ENCODE measurements at regions not wholly inside any gene's neighbourhood (a gene's known extent, or its start where the extent isn't known, plus 50 kb on each side); places are given as distances from the start of the nearest gene placed in this dataset.

- CTCF ChIA-PET, result interaction anchor here (1.3 kb wide), 1 partner anchor 10 kb away, joined by 3 read pairs; no protein-coding TSS in a partner anchor
- TF ChIP-seq ZNF281 (CRISPR knock-in tag; IDR thresholded peaks at IDR 0.05) (no peak), NFE2L1 (CRISPR knock-in tag; IDR thresholded peaks at IDR 0.05) (no peak), GABPB1 (CRISPR knock-in tag; IDR thresholded peaks at IDR 0.05) (no peak), ZNF396 (CRISPR knock-in tag; IDR thresholded peaks at IDR 0.05; ENCODE audit: borderline replicate concordance) (no peak), PREB (CRISPR knock-in tag; IDR thresholded peaks at IDR 0.05; ENCODE audit: borderline replicate concordance) (no peak), NR2C2 (CRISPR knock-in tag; IDR thresholded peaks at IDR 0.05) (no peak), AFF4 (CRISPR knock-in tag; IDR thresholded peaks at IDR 0.05; ENCODE audit: borderline replicate concordance) (no peak), TEAD4 (CRISPR knock-in tag; IDR thresholded peaks at IDR 0.05) (no peak), FOXJ3 (CRISPR knock-in tag; IDR thresholded peaks at IDR 0.05; ENCODE audit: borderline replicate concordance) (no peak), ZNF138 (CRISPR knock-in tag; conservative IDR thresholded peaks at IDR 0.05) (no peak), TCF7 (CRISPR knock-in tag; IDR thresholded peaks at IDR 0.05; ENCODE audit: low read depth) (no peak), ZNF219 (CRISPR knock-in tag; IDR thresholded peaks at IDR 0.05; ENCODE audit: borderline replicate concordance) (no peak), CBFB (CRISPR knock-in tag; IDR thresholded peaks at IDR 0.05; ENCODE audit: low read depth) (no peak), ZNF121 (CRISPR knock-in tag; IDR thresholded peaks at IDR 0.05) (no peak), NR3C1 (CRISPR knock-in tag; conservative IDR thresholded peaks at IDR 0.05; ENCODE audit: low read depth) (no peak), GTF2I (CRISPR knock-in tag; conservative IDR thresholded peaks at IDR 0.05) (no peak), RORB (CRISPR knock-in tag; IDR thresholded peaks at IDR 0.05) (no peak), ATF1 (CRISPR knock-in tag; IDR thresholded peaks at IDR 0.05) (no peak), MLX (CRISPR knock-in tag; IDR thresholded peaks at IDR 0.05) (no peak), E2F1 (CRISPR knock-in tag; IDR thresholded peaks at IDR 0.05) (no peak)
These were observed 458.4 kb upstream of the BTBD3 start for GRCh38 chr20:11459090-11459890.

More at GRCh38 chr20:11459090-11459890, 458.4 kb upstream of the BTBD3 start:
- no peaks in the 10 kb centered on the region for H3K27me3 Mint-ChIP-seq (ENCODE audit: low read depth)
- ATAC-seq (no peak), DNase-seq (ENCODE audit: low spot score) (no peak)
- peaks cover 29% of the 10 kb centered on the region for H3K4me1 Mint-ChIP-seq
- peak overlapping the region; percentile 55; the same call in 1 of the 2 replicates for H3K27ac Mint-ChIP-seq
- H3K36me3 Mint-ChIP-seq, result no peaks in the 10 kb centered on the region
- no peak overlapping the region for H3K4me3 Mint-ChIP-seq
- POLR2A ChIA-PET, result no interaction called here
- peaks cover 10% of the 10 kb centered on the region for H3K9me3 Mint-ChIP-seq
